Trophoblast cell (in vitro differentiated cells and primary cell): ENCODE measurements at regions not wholly inside any gene's neighbourhood (a gene's known extent, or its start where the extent isn't known, plus 50 kb on each side); places are given as distances from the start of the nearest gene placed in this dataset.

Experiments used
- DNase-seq, 2 donors: peaks; one replicate each; pipeline ENCODE4 v3.0.0-alpha.2; 2016
- H2AFZ ChIP-seq: 2 replicates; pipeline ENCODE4 v1.6.1; 2013; ENCODE audit warnings: low read length, moderate library complexity, mild to moderate bottlenecking; ENCODE audit not compliant: insufficient read depth, poor library complexity
- H2AK5ac ChIP-seq: 2 replicates; pipeline ENCODE4 v1.6.1; 2013; ENCODE audit warnings: mild to moderate bottlenecking, low read length
- H2BK120ac ChIP-seq: 2 replicates; pipeline ENCODE4 v1.6.1; 2013; ENCODE audit warnings: low read length, mild to moderate bottlenecking, moderate library complexity; ENCODE audit not compliant: insufficient read depth, poor library complexity
- H2BK12ac ChIP-seq: 2 replicates; pipeline ENCODE4 v1.6.1; 2013; ENCODE audit warnings: mild to moderate bottlenecking, low read length, moderate library complexity
- H2BK5ac ChIP-seq: 2 replicates; pipeline ENCODE4 v1.6.1; 2013; ENCODE audit warnings: low read length, low read depth, moderate library complexity, mild to moderate bottlenecking; ENCODE audit not compliant: poor library complexity
- H3K14ac ChIP-seq: 2 replicates; pipeline ENCODE4 v1.6.1; 2013; ENCODE audit warnings: mild to moderate bottlenecking, low read length
- H3K18ac ChIP-seq: 2 replicates; pipeline ENCODE4 v1.6.1; 2013; ENCODE audit warnings: mild to moderate bottlenecking, low read length
- H3K23ac ChIP-seq: 2 replicates; pipeline ENCODE4 v1.6.1; 2013; ENCODE audit warnings: low read length
- H3K27ac ChIP-seq: 2 replicates; pipeline ENCODE4 v1.5.1; 2013; ENCODE audit warnings: low read depth, mild to moderate bottlenecking, inconsistent platforms, low read length, moderate library complexity
- H3K27me3 ChIP-seq: 2 replicates; pipeline ENCODE4 v1.6.1; 2013; ENCODE audit warnings: inconsistent platforms, mild to moderate bottlenecking, low read length, moderate library complexity; ENCODE audit not compliant: insufficient read depth
- H3K36me3 ChIP-seq, 2 experiments: 1 replicate in 1 of 2; 2 replicates in 1 of 2; pipeline ENCODE4 v1.6.1; 2013; ENCODE audit warnings: low read length in 2 of 2, mild to moderate bottlenecking in 2 of 2, moderate library complexity in 1 of 2; ENCODE audit not compliant: insufficient read depth in 2 of 2, control insufficient read depth in 1 of 2
- H3K4ac ChIP-seq: 2 replicates; pipeline ENCODE4 v1.6.1; 2013; ENCODE audit warnings: low read depth, mild to moderate bottlenecking, low read length, moderate library complexity
- H3K4me1 ChIP-seq, 2 experiments: 1 replicate in 1 of 2; 2 replicates in 1 of 2; pipeline ENCODE4 v1.6.1; 2013; ENCODE audit warnings: low read length in 2 of 2, mild to moderate bottlenecking in 2 of 2, moderate library complexity in 1 of 2; ENCODE audit not compliant: insufficient read depth in 2 of 2, control insufficient read depth in 1 of 2
- H3K4me2 ChIP-seq: 2 replicates; pipeline ENCODE4 v1.6.1; 2013; ENCODE audit warnings: inconsistent platforms, mild to moderate bottlenecking, low read length, moderate library complexity
- H3K4me3 ChIP-seq: 2 replicates; pipeline ENCODE4 v1.5.1; 2013; ENCODE audit warnings: mild to moderate bottlenecking, low read depth, low read length, inconsistent platforms
- H3K79me1 ChIP-seq: one replicate; pipeline ENCODE4 v1.6.1; 2013; ENCODE audit warnings: low read length
- H3K79me2 ChIP-seq: 2 replicates; pipeline ENCODE4 v1.6.1; 2013; ENCODE audit warnings: low read length, mild to moderate bottlenecking; ENCODE audit not compliant: control insufficient read depth, insufficient read depth, poor library complexity
- H3K9ac ChIP-seq: 2 replicates; pipeline ENCODE4 v1.6.1; 2013; ENCODE audit warnings: mild to moderate bottlenecking, low read length
- H3K9me3 ChIP-seq: 2 replicates; pipeline ENCODE4 v1.6.1; 2013; ENCODE audit warnings: low read depth, mild to moderate bottlenecking, control low read depth, inconsistent platforms, low read length; ENCODE audit not compliant: insufficient read depth
- H4K12ac ChIP-seq: 2 replicates; pipeline ENCODE4 v1.6.1; 2013; ENCODE audit warnings: low read depth, mild to moderate bottlenecking, low read length, moderate library complexity
- H4K8ac ChIP-seq: 2 replicates; pipeline ENCODE4 v1.6.1; 2013; ENCODE audit warnings: low read depth, mild to moderate bottlenecking, low read length, moderate library complexity
- H4K91ac ChIP-seq: one replicate; pipeline ENCODE4 v1.6.1; 2013; ENCODE audit warnings: low read depth, mild to moderate bottlenecking, low read length, moderate library complexity
- WGBS: extraction: QIAGEN DNeasy Blood & Tissue Kit; methylation state at CpG from one replicate; pipeline ENCODE4 v1.1.7; 2013; ENCODE audit warnings: missing lambda C conversion rate; ENCODE audit not compliant: insufficient read length, insufficient coverage; ENCODE audit errors: extremely low coverage; 5-methylcytosine and 5-hydroxymethylcytosine counted together

GRCh38 chrX:39928704-39929378 lies 168.9 kb downstream of the BCOR start:
- H2BK12ac ChIP-seq = no peak overlapping the region
- no peaks in the 10 kb centered on the region for H3K9me3 ChIP-seq
- no peaks in the 10 kb centered on the region for H3K79me1 ChIP-seq
- H3K4me3 ChIP-seq = no peak overlapping the region
- H3K18ac ChIP-seq = no peak overlapping the region
- no peak overlapping the region for H4K91ac ChIP-seq
- H3K9ac ChIP-seq = no peak overlapping the region
- WGBS = no CpG with 5 or more reads among the region's 8 CpGs
- no peak overlapping the region for H3K27ac ChIP-seq
- no peaks in the 10 kb centered on the region for H3K36me3 ChIP-seq
- no peak overlapping the region for H3K14ac ChIP-seq
- DNase-seq = no peak
- H3K4me1 ChIP-seq = no peaks in the 10 kb centered on the region
- H3K4me2 ChIP-seq = no peak overlapping the region
- H4K12ac ChIP-seq = no peak overlapping the region
- no peak overlapping the region for H3K4ac ChIP-seq
- H2AK5ac ChIP-seq = no peak overlapping the region
- no peaks in the 10 kb centered on the region for H3K27me3 ChIP-seq
- H3K79me2 ChIP-seq = no peaks in the 10 kb centered on the region
- no peak overlapping the region for H2BK120ac ChIP-seq
- H2AFZ ChIP-seq = no peak overlapping the region
- no peak overlapping the region for H3K23ac ChIP-seq
- H4K8ac ChIP-seq = no peak overlapping the region
- H2BK5ac ChIP-seq = no peak overlapping the region

GRCh38 chrX:39929379-39930025 lies 168.3 kb downstream of the BCOR start:
- DNase-seq = no peak
- Histone ChIP-seq H3K79me1 (no peaks in the 10 kb centered on the region), H2BK5ac (no peak overlapping the region), H4K8ac (no peak overlapping the region), H2BK120ac (no peak overlapping the region), H2AK5ac (no peak overlapping the region), H4K91ac (no peak overlapping the region), H3K4me1 (no peaks in the 10 kb centered on the region), H3K27me3 (no peaks in the 10 kb centered on the region), H4K12ac (no peak overlapping the region), H3K23ac (no peak overlapping the region), H3K4me3 (no peak overlapping the region), H2BK12ac (no peak overlapping the region), H3K27ac (no peak overlapping the region), H3K4ac (no peak overlapping the region), H2AFZ (no peak overlapping the region), H3K79me2 (no peaks in the 10 kb centered on the region), H3K9me3 (no peaks in the 10 kb centered on the region), H3K36me3 (no peaks in the 10 kb centered on the region), H3K18ac (no peak overlapping the region), H3K4me2 (no peak overlapping the region), H3K9ac (no peak overlapping the region), H3K14ac (no peak overlapping the region)
- no CpG with 5 or more reads among the region's 13 CpGs for WGBS

GRCh38 chrX:39930786-39931528 lies 166.8 kb downstream of the BCOR start:
- WGBS = no CpG with 5 or more reads among the region's 14 CpGs
- Histone ChIP-seq H3K9me3 (no peaks in the 10 kb centered on the region), H3K27ac (no peak overlapping the region), H3K79me1 (peaks cover 2% of the 10 kb centered on the region), H3K9ac (no peak overlapping the region), H3K4me2 (no peak overlapping the region), H3K36me3 (no peaks in the 10 kb centered on the region), H3K18ac (no peak overlapping the region), H3K79me2 (no peaks in the 10 kb centered on the region), H2BK120ac (no peak overlapping the region), H2BK5ac (no peak overlapping the region), H4K91ac (no peak overlapping the region), H3K4me3 (no peak overlapping the region), H3K23ac (no peak overlapping the region), H2AFZ (no peak overlapping the region), H3K14ac (no peak overlapping the region), H4K8ac (no peak overlapping the region), H3K27me3 (no peaks in the 10 kb centered on the region), H2AK5ac (no peak overlapping the region), H2BK12ac (no peak overlapping the region), H3K4me1 (no peaks in the 10 kb centered on the region), H4K12ac (no peak overlapping the region), H3K4ac (no peak overlapping the region)
- no peak for DNase-seq

GRCh38 chrX:39931529-39932282 lies 166.1 kb downstream of the BCOR start:
- DNase-seq = no peak
- H3K4me1 ChIP-seq = no peaks in the 10 kb centered on the region
- H2AK5ac ChIP-seq = no peak overlapping the region
- no peak overlapping the region for H3K4ac ChIP-seq
- H3K9ac ChIP-seq = no peak overlapping the region
- H3K4me2 ChIP-seq = no peak overlapping the region
- H3K18ac ChIP-seq = no peak overlapping the region
- H3K4me3 ChIP-seq = no peak overlapping the region
- no CpG with 5 or more reads among the region's 3 CpGs for WGBS
- H3K9me3 ChIP-seq = no peaks in the 10 kb centered on the region
- H4K8ac ChIP-seq = no peak overlapping the region
- H3K23ac ChIP-seq = no peak overlapping the region
- H3K79me2 ChIP-seq = no peaks in the 10 kb centered on the region
- H3K36me3 ChIP-seq = no peaks in the 10 kb centered on the region
- no peaks in the 10 kb centered on the region for H3K27me3 ChIP-seq
- H2BK5ac ChIP-seq = no peak overlapping the region
- H2BK12ac ChIP-seq = no peak overlapping the region
- no peak overlapping the region for H3K27ac ChIP-seq
- no peak overlapping the region for H4K12ac ChIP-seq
- peaks cover 2% of the 10 kb centered on the region for H3K79me1 ChIP-seq
- no peak overlapping the region for H3K14ac ChIP-seq
- no peak overlapping the region for H2BK120ac ChIP-seq
- no peak overlapping the region for H2AFZ ChIP-seq
- no peak overlapping the region for H4K91ac ChIP-seq
